ENCODE measurements at regions not wholly inside any gene's neighbourhood (a gene's known extent, or its start where the extent isn't known, plus 50 kb on each side); places are given as distances from the start of the nearest gene placed in this dataset.
"Not testable (repeated sequence)": the region's sequence is repeated elsewhere in the genome, so short reads cannot be mapped to it uniquely, and the experiment has no call there.

DNA sequence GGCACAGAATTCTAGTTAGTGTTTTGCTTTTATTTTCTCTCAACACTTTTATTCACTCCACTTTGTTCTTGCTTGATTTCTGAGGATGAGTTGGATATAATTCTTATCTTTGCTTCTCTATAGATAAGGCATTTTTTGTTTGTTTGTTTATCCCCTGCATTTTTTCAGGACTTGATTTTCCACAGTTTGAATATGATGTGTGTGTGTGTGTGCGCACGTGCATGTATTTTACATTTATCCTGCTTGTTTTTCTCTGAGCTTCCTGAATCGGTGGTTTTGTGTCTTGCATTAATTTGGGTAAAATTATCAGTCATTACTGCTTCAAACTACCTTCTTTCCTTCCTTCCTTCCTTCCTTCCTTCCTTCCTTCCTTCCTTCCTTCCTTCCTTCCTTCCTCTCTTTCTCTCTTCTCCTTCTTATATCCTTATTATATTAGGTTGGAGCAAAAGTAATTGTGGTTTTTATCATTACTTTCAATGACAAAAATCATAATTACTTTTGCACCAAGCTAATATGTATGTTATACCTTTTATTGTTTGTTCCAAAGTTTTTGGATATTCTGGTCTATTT lies 679.9 kb upstream of the RAG2 start:
- no peak overlapping the region for H3K27ac ChIP-seq
- no peak overlapping the region for H3K4me3 ChIP-seq
- no peaks in the 10 kb centered on the region for H3K36me3 ChIP-seq
- DNase-seq = no peak
- TF ChIP-seq, protein P1, sequence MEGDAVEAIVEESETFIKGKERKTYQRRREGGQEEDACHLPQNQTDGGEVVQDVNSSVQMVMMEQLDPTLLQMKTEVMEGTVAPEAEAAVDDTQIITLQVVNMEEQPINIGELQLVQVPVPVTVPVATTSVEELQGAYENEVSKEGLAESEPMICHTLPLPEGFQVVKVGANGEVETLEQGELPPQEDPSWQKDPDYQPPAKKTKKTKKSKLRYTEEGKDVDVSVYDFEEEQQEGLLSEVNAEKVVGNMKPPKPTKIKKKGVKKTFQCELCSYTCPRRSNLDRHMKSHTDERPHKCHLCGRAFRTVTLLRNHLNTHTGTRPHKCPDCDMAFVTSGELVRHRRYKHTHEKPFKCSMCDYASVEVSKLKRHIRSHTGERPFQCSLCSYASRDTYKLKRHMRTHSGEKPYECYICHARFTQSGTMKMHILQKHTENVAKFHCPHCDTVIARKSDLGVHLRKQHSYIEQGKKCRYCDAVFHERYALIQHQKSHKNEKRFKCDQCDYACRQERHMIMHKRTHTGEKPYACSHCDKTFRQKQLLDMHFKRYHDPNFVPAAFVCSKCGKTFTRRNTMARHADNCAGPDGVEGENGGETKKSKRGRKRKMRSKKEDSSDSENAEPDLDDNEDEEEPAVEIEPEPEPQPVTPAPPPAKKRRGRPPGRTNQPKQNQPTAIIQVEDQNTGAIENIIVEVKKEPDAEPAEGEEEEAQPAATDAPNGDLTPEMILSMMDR (IDR thresholded peaks at IDR 0.05) = no peak
- TF ChIP-seq POLR2A (IDR thresholded peaks at IDR 0.05) = no peak
- no peaks in the 10 kb centered on the region for H3K9me3 ChIP-seq
- no peaks in the 10 kb centered on the region for H3K4me1 ChIP-seq
- intact Hi-C loops (cut with DNase I; ENCODE audit: low total_unique reads) = no loop called here
- H3K27me3 ChIP-seq = no peaks in the 10 kb centered on the region

- no peak for DNase-seq
- no peak overlapping the region for H3K27ac ChIP-seq
- no peaks in the 10 kb centered on the region for H3K27me3 ChIP-seq
- no peak overlapping the region for H3K4me3 ChIP-seq
- intact Hi-C loops (cut with DNase I; ENCODE audit: low total_unique reads) = no loop called here
- no peaks in the 10 kb centered on the region for H3K36me3 ChIP-seq
- TF ChIP-seq, protein P1 (IDR thresholded peaks at IDR 0.05) = no peak
- TF ChIP-seq POLR2A (IDR thresholded peaks at IDR 0.05) = no peak
- no peaks in the 10 kb centered on the region for H3K9me3 ChIP-seq
- H3K4me1 ChIP-seq = no peaks in the 10 kb centered on the region
Observed at GRCh38 chr11:37264783-37265182, 666.7 kb upstream of the RAG2 start.

GRCh38 chr11:37264060-37264459 lies 666.0 kb upstream of the RAG2 start:
- no peak for DNase-seq
- Histone ChIP-seq H3K27me3 (no peaks in the 10 kb centered on the region), H3K9me3 (no peaks in the 10 kb centered on the region), H3K36me3 (no peaks in the 10 kb centered on the region), H3K4me3 (no peak overlapping the region), H3K4me1 (no peaks in the 10 kb centered on the region), H3K27ac (no peak overlapping the region)
- no peak for TF ChIP-seq POLR2A (IDR thresholded peaks at IDR 0.05)
- TF ChIP-seq, protein P1 (IDR thresholded peaks at IDR 0.05) = no peak
- intact Hi-C loops (cut with DNase I; ENCODE audit: low total_unique reads) = no loop called here

- H3K27ac ChIP-seq; H3K9me3 ChIP-seq; H3K4me1 ChIP-seq; H3K4me3 ChIP-seq; H3K36me3 ChIP-seq; DNase-seq; intact Hi-C loops (cut with DNase I; ENCODE audit: low total_unique reads); H3K27me3 ChIP-seq: not testable (repeated sequence)
Observed at GRCh38 chr11:37263467-37263866, 665.4 kb upstream of the RAG2 start.

DNA sequence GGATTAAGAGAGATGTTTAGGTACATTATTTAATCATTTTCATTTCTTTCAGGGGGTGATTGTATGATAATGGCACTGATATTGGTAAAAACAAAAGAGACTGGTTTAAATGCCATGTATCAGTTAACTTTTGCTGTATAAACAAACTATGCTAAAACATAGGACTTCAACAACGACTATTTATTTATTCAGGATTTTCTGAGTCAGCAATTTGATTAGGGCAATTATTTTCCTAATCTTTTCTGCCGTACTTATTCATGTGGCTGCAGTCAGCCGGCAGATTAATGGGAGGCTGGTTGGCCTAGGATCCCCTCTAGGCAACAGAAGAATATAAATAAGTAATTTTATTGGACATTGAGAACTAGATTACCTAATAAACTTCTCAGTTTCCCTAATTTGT lies 661.7 kb upstream of the RAG2 start:
- no peak for DNase-seq
- Histone ChIP-seq H3K27ac (no peak overlapping the region), H3K4me1 (no peaks in the 10 kb centered on the region), H3K4me3 (no peak overlapping the region), H3K27me3 (no peaks in the 10 kb centered on the region), H3K9me3 (no peaks in the 10 kb centered on the region), H3K36me3 (no peaks in the 10 kb centered on the region)
- TF ChIP-seq, protein P1 (IDR thresholded peaks at IDR 0.05) = no peak
- TF ChIP-seq POLR2A (IDR thresholded peaks at IDR 0.05) = no peak
- intact Hi-C loops (cut with DNase I; ENCODE audit: low total_unique reads) = no loop called here

GRCh38 chr11:37248145-37248544 lies 650.1 kb upstream of the RAG2 start:
- intact Hi-C loops (cut with DNase I; ENCODE audit: low total_unique reads) = no loop called here
- TF ChIP-seq, protein P1 (IDR thresholded peaks at IDR 0.05) = no peak
- no peak for TF ChIP-seq POLR2A (IDR thresholded peaks at IDR 0.05)
- H3K4me3 ChIP-seq = no peak overlapping the region

GRCh38 chr11:37246092-37246491 lies 648.1 kb upstream of the RAG2 start:
- H3K36me3 ChIP-seq; H3K4me3 ChIP-seq; DNase-seq; H3K9me3 ChIP-seq; intact Hi-C loops (cut with DNase I; ENCODE audit: low total_unique reads); H3K27me3 ChIP-seq; H3K27ac ChIP-seq; H3K4me1 ChIP-seq: not testable (repeated sequence)

More at GRCh38 chr11:37248145-37248544, 650.1 kb upstream of the RAG2 start:
- DNase-seq = no peak
- Histone ChIP-seq H3K4me1 (no peaks in the 10 kb centered on the region), H3K36me3 (no peaks in the 10 kb centered on the region), H3K27ac (no peak overlapping the region), H3K27me3 (no peaks in the 10 kb centered on the region), H3K9me3 (no peaks in the 10 kb centered on the region)

Data from uterus (tissue), 3 donors.